GM12874 (cell line): ENCODE measurements at regions not wholly inside any gene's neighbourhood (a gene's known extent, or its start where the extent isn't known, plus 50 kb on each side); places are given as distances from the start of the nearest gene placed in this dataset.

Source experiments
- CTCF ChIP-seq: IDR thresholded peaks from 2 replicates; pipeline ENCODE4 v1.5.1; 2011; ENCODE audit warnings: low read depth, mild to moderate bottlenecking, control low read depth, low read length, moderate library complexity; ENCODE audit not compliant: insufficient read depth

- TF ChIP-seq CTCF = no peak
Measured at GRCh38 chr10:108812906-108813305, 1110.4 kb downstream of the XPNPEP1 start.

GRCh38 chr10:108812296-108812695, 1111.0 kb downstream of the XPNPEP1 start:
- TF ChIP-seq CTCF = no peak

GRCh38 chr10:108808228-108808627, 1115.1 kb downstream of the XPNPEP1 start:
- no peak for TF ChIP-seq CTCF

- TF ChIP-seq CTCF = no peak
Measured at GRCh38 chr10:108801775-108802517, 1121.4 kb downstream of the XPNPEP1 start.

GRCh38 chr10:108801220-108801619, 1122.1 kb downstream of the XPNPEP1 start:
- TF ChIP-seq CTCF = no peak

GRCh38 chr10:108797573-108797972, 1125.7 kb downstream of the XPNPEP1 start:
- no peak for TF ChIP-seq CTCF

GRCh38 chr10:108791794-108792474, 1131.4 kb downstream of the XPNPEP1 start:
- TF ChIP-seq CTCF = no peak
